Medulla oblongata (tissue), 1 donor: ENCODE measurements at regions not wholly inside any gene's neighbourhood (a gene's known extent, or its start where the extent isn't known, plus 50 kb on each side); places are given as distances from the start of the nearest gene placed in this dataset.
A peak's percentile ranks its signal among the peaks of the same experiment; 100 is the strongest.

Experiments
- DNase-seq: peaks from one replicate; pipeline ENCODE4 v3.0.0-alpha.2; 2015; ENCODE audit errors: extremely low spot score

- DNase-seq: no peak
These were observed 516.2 kb downstream of the ELAVL2 start for GRCh38 chr9:23309800-23310199.

GRCh38 chr9:23314247-23314646 lies 511.8 kb downstream of the ELAVL2 start:
- DNase-seq: no peak

- no peak for DNase-seq
These were observed 506.9 kb downstream of the ELAVL2 start for GRCh38 chr9:23319092-23319491.

- DNase-seq: no peak
These were observed 505.0 kb downstream of the ELAVL2 start for GRCh38 chr9:23321049-23321448.

- DNase-seq: no peak
These were observed 503.6 kb downstream of the ELAVL2 start for GRCh38 chr9:23322392-23322791.

GRCh38 chr9:23324511-23324910 lies 501.5 kb downstream of the ELAVL2 start:
- no peak for DNase-seq

GRCh38 chr9:23326597-23326996 lies 499.4 kb downstream of the ELAVL2 start:
- no peak for DNase-seq

- no peak for DNase-seq
These were observed 484.7 kb downstream of the ELAVL2 start for GRCh38 chr9:23341346-23341745.

- peak; percentile 18 for DNase-seq
These were observed 483.7 kb downstream of the ELAVL2 start for GRCh38 chr9:23342291-23342690.

- DNase-seq: no peak
These were observed 482.8 kb downstream of the ELAVL2 start for GRCh38 chr9:23343226-23343625.

- no peak for DNase-seq
These were observed 464.9 kb downstream of the ELAVL2 start for GRCh38 chr9:23361096-23361495.

- no peak for DNase-seq
These were observed 453.3 kb downstream of the ELAVL2 start for GRCh38 chr9:23372703-23373102.

- no peak for DNase-seq
These were observed 450.5 kb downstream of the ELAVL2 start for GRCh38 chr9:23375511-23375910.

GRCh38 chr9:23379842-23380241 lies 446.2 kb downstream of the ELAVL2 start:
- DNase-seq: no peak

GRCh38 chr9:23380821-23381220 lies 445.2 kb downstream of the ELAVL2 start:
- DNase-seq: no peak

- DNase-seq: no peak
These were observed 443.6 kb downstream of the ELAVL2 start for GRCh38 chr9:23382418-23382817.

GRCh38 chr9:23394189-23394588 lies 431.9 kb downstream of the ELAVL2 start:
- no peak for DNase-seq

GRCh38 chr9:23408874-23409273 lies 417.2 kb downstream of the ELAVL2 start:
- no peak for DNase-seq

GRCh38 chr9:23412046-23412445 lies 414.0 kb downstream of the ELAVL2 start:
- no peak for DNase-seq

GRCh38 chr9:23412458-23412857 lies 413.6 kb downstream of the ELAVL2 start:
- peak; percentile 21 for DNase-seq

- no peak for DNase-seq
These were observed 412.5 kb downstream of the ELAVL2 start for GRCh38 chr9:23413541-23413940.

- DNase-seq: no peak
These were observed 402.0 kb downstream of the ELAVL2 start for GRCh38 chr9:23423999-23424398.

- DNase-seq: no peak
These were observed 399.9 kb downstream of the ELAVL2 start for GRCh38 chr9:23426144-23426543.

- DNase-seq: no peak
These were observed 394.6 kb downstream of the ELAVL2 start for GRCh38 chr9:23431459-23431858.

- no peak for DNase-seq
These were observed 391.4 kb downstream of the ELAVL2 start for GRCh38 chr9:23434654-23435053.
